PC-3 (cell line): ENCODE measurements at regions not wholly inside any gene's neighbourhood (a gene's known extent, or its start where the extent isn't known, plus 50 kb on each side); places are given as distances from the start of the nearest gene placed in this dataset.

Source experiments
- EZH2phosphoT487 ChIP-seq: fragments of 300-600 bp; sonication (generic); IDR thresholded peaks from 2 replicates; pipeline ENCODE4 v1.6.1; 2018; ENCODE audit warnings: mild to moderate bottlenecking, antibody characterized with exemption, low read length, borderline replicate concordance
- TF ChIP-seq, protein P1 (sequence below): fragments of 300-600 bp; sonication (generic); conservative IDR thresholded peaks from 2 replicates; pipeline ENCODE4 v1.5.1; 2017; ENCODE audit warnings: antibody characterized with exemption, low read depth, mild to moderate bottlenecking, low read length

DNA sequence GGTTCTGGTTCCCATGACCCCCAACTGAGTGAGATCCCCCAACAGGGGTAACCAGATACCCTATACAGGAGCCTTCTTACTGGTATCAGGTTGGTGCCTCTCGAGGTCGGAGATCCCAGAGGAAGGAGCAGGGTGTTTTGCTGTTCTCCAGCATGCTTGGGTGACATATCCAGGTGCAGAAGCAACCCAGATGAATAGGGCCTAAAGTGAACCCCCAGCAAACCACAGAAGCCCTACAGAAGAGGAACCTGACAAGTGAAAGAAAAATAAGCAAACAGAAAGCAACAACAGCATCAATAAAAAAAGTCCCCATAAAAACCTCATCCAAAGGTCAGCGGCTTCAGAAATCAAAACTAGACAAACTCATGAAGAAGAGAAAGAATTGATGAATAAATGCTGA lies 633.4 kb upstream of the CXADR start:
- TF ChIP-seq, protein P1, sequence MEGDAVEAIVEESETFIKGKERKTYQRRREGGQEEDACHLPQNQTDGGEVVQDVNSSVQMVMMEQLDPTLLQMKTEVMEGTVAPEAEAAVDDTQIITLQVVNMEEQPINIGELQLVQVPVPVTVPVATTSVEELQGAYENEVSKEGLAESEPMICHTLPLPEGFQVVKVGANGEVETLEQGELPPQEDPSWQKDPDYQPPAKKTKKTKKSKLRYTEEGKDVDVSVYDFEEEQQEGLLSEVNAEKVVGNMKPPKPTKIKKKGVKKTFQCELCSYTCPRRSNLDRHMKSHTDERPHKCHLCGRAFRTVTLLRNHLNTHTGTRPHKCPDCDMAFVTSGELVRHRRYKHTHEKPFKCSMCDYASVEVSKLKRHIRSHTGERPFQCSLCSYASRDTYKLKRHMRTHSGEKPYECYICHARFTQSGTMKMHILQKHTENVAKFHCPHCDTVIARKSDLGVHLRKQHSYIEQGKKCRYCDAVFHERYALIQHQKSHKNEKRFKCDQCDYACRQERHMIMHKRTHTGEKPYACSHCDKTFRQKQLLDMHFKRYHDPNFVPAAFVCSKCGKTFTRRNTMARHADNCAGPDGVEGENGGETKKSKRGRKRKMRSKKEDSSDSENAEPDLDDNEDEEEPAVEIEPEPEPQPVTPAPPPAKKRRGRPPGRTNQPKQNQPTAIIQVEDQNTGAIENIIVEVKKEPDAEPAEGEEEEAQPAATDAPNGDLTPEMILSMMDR: no peak
- no peak for TF ChIP-seq EZH2phosphoT487
